H1 (cell line): ENCODE measurements at regions not wholly inside any gene's neighbourhood (a gene's known extent, or its start where the extent isn't known, plus 50 kb on each side); places are given as distances from the start of the nearest gene placed in this dataset.

Experiments
- CTCF ChIA-PET: fragments of 300-600 bp; sonication (Branson Sonifier 250); formaldehyde crosslinking; loops from one replicate; lab custom pipeline; 2021; ENCODE audit not compliant: partially characterized antibody; lab: Charles Lee
- POLR2A ChIA-PET: fragments of 300-600 bp; sonication (Branson Sonifier 250); formaldehyde crosslinking; loops from one replicate; lab custom pipeline; 2021; ENCODE audit warnings: inconsistent platforms; ENCODE audit not compliant: partially characterized antibody; lab: Charles Lee
- DNase-seq, 2 experiments: peaks; one replicate each; pipeline versions ENCODE4 v3.0.0 to v3.0.0-alpha.2; 2010 to 2022; ENCODE audit warnings: low spot score in 2 of 2, low read depth in 1 of 2, mixed read lengths in 1 of 2
- FAIRE-seq: peaks from 2 replicates; lab custom pipeline; 2011; peaks lifted over from hg19 to GRCh38; lab: Jason Lieb, UNC
- H2AFZ ChIP-seq: 2 replicates; pipeline ENCODE4 v1.8.1; 2012; ENCODE audit warnings: low read length, inconsistent platforms
- H2AK5ac ChIP-seq: 2 replicates; pipeline ENCODE4 v1.6.1; 2013; ENCODE audit warnings: low read depth, low read length
- H2BK120ac ChIP-seq: replicated peaks from 2 replicates; pipeline ENCODE3; 2013; ENCODE audit warnings: low read depth, low read length, inconsistent platforms
- H2BK12ac ChIP-seq: 2 replicates; pipeline ENCODE4 v1.6.1; 2013; ENCODE audit warnings: low read depth, low read length
- H2BK15ac ChIP-seq: 2 replicates; pipeline ENCODE4 v1.6.1; 2013; ENCODE audit warnings: low read length
- H2BK20ac ChIP-seq: 2 replicates; pipeline ENCODE4 v1.6.1; 2013; ENCODE audit warnings: low read length
- H2BK5ac ChIP-seq: 2 replicates; pipeline ENCODE4 v1.6.1; 2013; ENCODE audit warnings: low read depth, low read length
- H3K14ac ChIP-seq: 2 replicates; pipeline ENCODE4 v1.6.1; 2013; ENCODE audit warnings: inconsistent platforms; ENCODE audit not compliant: insufficient read length
- H3K18ac ChIP-seq: 2 replicates; pipeline ENCODE4 v1.6.1; 2013; ENCODE audit warnings: low read length; ENCODE audit errors: extremely low read depth
- H3K23ac ChIP-seq: 2 replicates; pipeline ENCODE4 v1.6.1; 2013; ENCODE audit warnings: inconsistent platforms; ENCODE audit not compliant: insufficient read length
- H3K23me2 ChIP-seq: 2 replicates; pipeline ENCODE4 v1.6.1; 2013; ENCODE audit warnings: low read depth, low read length
- H3K27ac ChIP-seq: 2 replicates; pipeline ENCODE4 v1.6.1; 2011; ENCODE audit warnings: low read depth, low read length, inconsistent platforms
- H3K27me3 ChIP-seq, 4 experiments: replicated peaks in 1 of 4; 1 replicate in 1 of 4; 2 replicates in 3 of 4; pipeline versions ENCODE4 v1.6.1 to v1.8.1; 2011 to 2013; ENCODE audit warnings: low read length in 3 of 4, mild to moderate bottlenecking in 3 of 4, inconsistent platforms in 2 of 4, mixed read lengths in 2 of 4, moderate library complexity in 1 of 4; ENCODE audit not compliant: control insufficient read depth in 3 of 4, insufficient read depth in 3 of 4; ENCODE audit errors: extremely low read depth in 1 of 4
- H3K36me3 ChIP-seq, 4 experiments: 2 replicates each; pipeline versions ENCODE4 v1.6.1 to v1.8.1; 2011 to 2013; ENCODE audit warnings: mild to moderate bottlenecking in 4 of 4, low read length in 3 of 4, moderate library complexity in 2 of 4, control low read depth in 1 of 4, inconsistent platforms in 1 of 4; ENCODE audit not compliant: insufficient read depth in 4 of 4, control insufficient read depth in 2 of 4
- H3K4ac ChIP-seq: replicated peaks from 2 replicates; pipeline ENCODE3; 2013; ENCODE audit warnings: low read length, low read depth, mixed read lengths, inconsistent platforms; ENCODE audit not compliant: insufficient read length
- H3K4me1 ChIP-seq, 4 experiments: replicated peaks in 1 of 4; 1 replicate in 1 of 4; 2 replicates in 3 of 4; pipeline versions ENCODE4 v1.6.1 to v1.8.1; 2011 to 2013; ENCODE audit warnings: low read length in 3 of 4, inconsistent platforms in 2 of 4, mixed read lengths in 1 of 4; ENCODE audit not compliant: insufficient read depth in 4 of 4, control insufficient read depth in 3 of 4
- H3K4me2 ChIP-seq, 2 experiments: 2 replicates each; pipeline versions ENCODE4 v1.6.1 to v1.8.1; 2011 to 2013; ENCODE audit warnings: low read depth in 2 of 2, low read length in 2 of 2, control low read depth in 1 of 2, inconsistent platforms in 1 of 2, mild to moderate bottlenecking in 1 of 2; ENCODE audit not compliant: insufficient read depth in 1 of 2
- H3K4me3 ChIP-seq, 4 experiments: fragments of 200-600, 300-600 bp in 1 of 4; sonication (generic), shearing (Covaris generic), sonication (Bioruptor Twin) in 1 of 4; 2 replicates each; pipeline versions ENCODE4 v1.5.1 to v1.8.1; 2011 to 2016; ENCODE audit warnings: low read length in 4 of 4, low read depth in 3 of 4, control low read depth in 2 of 4, inconsistent platforms in 2 of 4, mild to moderate bottlenecking in 2 of 4, mixed read lengths in 1 of 4, moderate library complexity in 1 of 4; ENCODE audit not compliant: insufficient read depth in 2 of 4; ENCODE audit errors: extremely low read depth in 1 of 4
- H3K56ac ChIP-seq: replicated peaks from 2 replicates; pipeline ENCODE3; 2013; ENCODE audit warnings: low read depth, mild to moderate bottlenecking, mixed read lengths, low read length, inconsistent platforms; ENCODE audit not compliant: insufficient read length
- H3K79me1 ChIP-seq: 2 replicates; pipeline ENCODE4 v1.6.1; 2013; ENCODE audit warnings: low read depth, low read length, control low read depth
- H3K79me2 ChIP-seq, 2 experiments: 2 replicates each; pipeline versions ENCODE4 v1.6.1 to v1.8.1; 2012 to 2013; ENCODE audit warnings: low read length in 2 of 2, mild to moderate bottlenecking in 2 of 2, inconsistent platforms in 1 of 2; ENCODE audit not compliant: insufficient read depth in 2 of 2, control insufficient read depth in 1 of 2
- H3K9ac ChIP-seq, 4 experiments: replicated peaks in 1 of 4; 1 replicate in 1 of 4; 2 replicates in 3 of 4; pipeline versions ENCODE4 v1.6.1 to v1.8.1; 2011 to 2013; ENCODE audit warnings: low read depth in 3 of 4, low read length in 3 of 4, control low read depth in 2 of 4, mild to moderate bottlenecking in 2 of 4, moderate library complexity in 2 of 4, inconsistent platforms in 1 of 4; ENCODE audit errors: extremely low read depth in 1 of 4
- H3K9me3 ChIP-seq, 2 experiments: 2 replicates each; pipeline versions ENCODE4 v1.6.1 to v1.8.1; 2012 to 2013; ENCODE audit warnings: mild to moderate bottlenecking in 2 of 2, moderate library complexity in 2 of 2, control low read depth in 1 of 2, inconsistent platforms in 1 of 2, low read depth in 1 of 2, low read length in 1 of 2, mixed read lengths in 1 of 2; ENCODE audit not compliant: insufficient read depth in 2 of 2
- H4K20me1 ChIP-seq, 2 experiments: replicated peaks in 1 of 2; 2 replicates each; pipeline versions ENCODE3 to v1.8.1; 2011 to 2013; ENCODE audit warnings: inconsistent platforms in 2 of 2, low read length in 2 of 2, mild to moderate bottlenecking in 1 of 2; ENCODE audit not compliant: insufficient read depth in 2 of 2, control insufficient read depth in 1 of 2
- H4K5ac ChIP-seq: 2 replicates; pipeline ENCODE4 v1.6.1; 2013; ENCODE audit warnings: low read length, low read depth, mixed read lengths, inconsistent platforms; ENCODE audit not compliant: insufficient read length
- H4K8ac ChIP-seq: 2 replicates; pipeline ENCODE4 v1.8.0; 2013; ENCODE audit warnings: mild to moderate bottlenecking, moderate library complexity, low read length, inconsistent platforms; ENCODE audit not compliant: insufficient read depth; ENCODE audit errors: extremely low read depth
- H4K91ac ChIP-seq: replicated peaks from 2 replicates; pipeline ENCODE3; 2013; ENCODE audit warnings: low read length, mixed read lengths, inconsistent platforms; ENCODE audit not compliant: insufficient read length
- ATF2 ChIP-seq: IDR thresholded peaks from 2 replicates; pipeline ENCODE4 v1.6.1; 2012; ENCODE audit warnings: low read length, inconsistent platforms
- BRCA1 ChIP-seq: IDR thresholded peaks from 2 replicates; pipeline ENCODE4 v1.6.1; 2012; ENCODE audit warnings: low read depth, low read length, improper control_type of control experiment
- CHD1 ChIP-seq: IDR thresholded peaks from 2 replicates; pipeline ENCODE4 v1.6.1; 2012; ENCODE audit warnings: low read depth, low read length, improper control_type of control experiment
- CTBP2 ChIP-seq: IDR thresholded peaks from 2 replicates; pipeline ENCODE4 v1.7.0; 2011; ENCODE audit warnings: borderline replicate concordance, mild to moderate bottlenecking, moderate library complexity, mixed read lengths, low read length; ENCODE audit not compliant: insufficient read depth, insufficient read length
- EP300 ChIP-seq, 2 experiments: IDR thresholded peaks; 1 replicate in 1 of 2; 2 replicates in 1 of 2; pipeline ENCODE4 v1.6.1; 2011 to 2012; ENCODE audit warnings: low read depth in 2 of 2, low read length in 2 of 2, mild to moderate bottlenecking in 2 of 2, borderline replicate concordance in 1 of 2, inconsistent platforms in 1 of 2, moderate library complexity in 1 of 2
- JUN ChIP-seq: IDR thresholded peaks from 2 replicates; pipeline ENCODE4 v1.6.1; 2011; ENCODE audit warnings: low read depth, mild to moderate bottlenecking, improper control_type of control experiment, low read length
- KDM4A ChIP-seq: IDR thresholded peaks from one replicate; pipeline ENCODE4 v1.7.1; 2012; ENCODE audit warnings: low read depth, mild to moderate bottlenecking, moderate library complexity, low read length, inconsistent platforms; ENCODE audit not compliant: severe bottlenecking
- MAX ChIP-seq: IDR thresholded peaks from 2 replicates; pipeline ENCODE4 v1.6.1; 2012; ENCODE audit warnings: inconsistent platforms
- NANOG ChIP-seq: IDR thresholded peaks from 2 replicates; pipeline ENCODE4 v1.6.1; 2011; ENCODE audit warnings: low read length, low read depth, mild to moderate bottlenecking, inconsistent platforms; ENCODE audit not compliant: insufficient read depth, poor library complexity, severe bottlenecking
- RBBP5 ChIP-seq: IDR thresholded peaks from 2 replicates; pipeline ENCODE4 v1.7.1; 2012; ENCODE audit warnings: low read depth, mild to moderate bottlenecking, inconsistent platforms, low read length, moderate library complexity, borderline replicate concordance
- RXRA ChIP-seq: IDR thresholded peaks from 2 replicates; pipeline ENCODE4 v1.6.1; 2011; ENCODE audit warnings: low read depth, mild to moderate bottlenecking, low read length, moderate library complexity; ENCODE audit not compliant: insufficient read depth
- SIRT6 ChIP-seq: IDR thresholded peaks from one replicate; pipeline ENCODE4 v1.7.1; 2012; ENCODE audit warnings: low read length, inconsistent platforms
- SP4 ChIP-seq: IDR thresholded peaks from 2 replicates; pipeline ENCODE4 v1.6.1; 2012; ENCODE audit warnings: low read length, inconsistent platforms
- WGBS, 2 experiments: shearing (Covaris generic) in 1 of 2; methylation state at CpG; one replicate each; pipeline versions ENCODE4 v1.1.6 to v1.1.7; 2013 to 2015; ENCODE audit warnings: low lambda C conversion rate in 2 of 2, mixed read lengths in 2 of 2, inconsistent platforms in 1 of 2, low coverage in 1 of 2, missing lambda C conversion rate in 1 of 2; ENCODE audit not compliant: insufficient replicate concordance in 2 of 2, insufficient coverage in 1 of 2, insufficient read length in 1 of 2; ENCODE audit errors: extremely low coverage in 1 of 2, missing lambda C conversion rate in 1 of 2; 5-methylcytosine and 5-hydroxymethylcytosine counted together

GRCh38 chr2:212708355-212708754 is 169.8 kb upstream of the ERBB4 start:
- H4K5ac ChIP-seq: no peak overlapping the region
- POLR2A ChIA-PET: no interaction called here
- no peak for TF ChIP-seq RXRA
- no peak for TF ChIP-seq EP300 (IDR thresholded peaks at IDR 0.05; ENCODE audit: borderline replicate concordance in 1 of 2, low read depth in 2 of 2, low read length in 2 of 2)
- no peak for TF ChIP-seq CTBP2
- no peak for TF ChIP-seq KDM4A
- TF ChIP-seq NANOG: no peak
- TF ChIP-seq BRCA1: no peak
- no peak for TF ChIP-seq ATF2
- TF ChIP-seq RBBP5: no peak
- TF ChIP-seq CHD1: no peak
- no peak for TF ChIP-seq SIRT6
- TF ChIP-seq SP4: no peak
- no peak for TF ChIP-seq JUN
- TF ChIP-seq MAX: no peak

More at GRCh38 chr2:212708355-212708754, 169.8 kb upstream of the ERBB4 start:
- H2BK20ac ChIP-seq: no peak overlapping the region
- no peak overlapping the region for H3K4me3 ChIP-seq
- no peaks in the 10 kb centered on the region for H3K27me3 ChIP-seq
- no peak overlapping the region for H4K8ac ChIP-seq
- H2BK15ac ChIP-seq: no peak overlapping the region
- H3K4me2 ChIP-seq: no peak overlapping the region
- no peaks in the 10 kb centered on the region for H3K9me3 ChIP-seq
- H3K36me3 ChIP-seq: no peaks in the 10 kb centered on the region
- no peak overlapping the region for H4K91ac ChIP-seq
- H2AFZ ChIP-seq: no peak overlapping the region
- H2AK5ac ChIP-seq: no peak overlapping the region
- no peak overlapping the region for H3K4ac ChIP-seq
- no peak overlapping the region for H3K18ac ChIP-seq
- FAIRE-seq (no peak), DNase-seq (no peak)
- 93% methylated on average over 2 of the region's 2 CpGs; no CpG with 5 or more reads in 1 of the 2 experiments for WGBS, 2 experiments
- CTCF ChIA-PET: no interaction called here
- H3K56ac ChIP-seq: no peak overlapping the region
- no peaks in the 10 kb centered on the region for H3K4me1 ChIP-seq
- no peak overlapping the region for H3K14ac ChIP-seq
- no peak overlapping the region for H3K23ac ChIP-seq
- H3K79me2 ChIP-seq: no peaks in the 10 kb centered on the region
- no peak overlapping the region for H3K27ac ChIP-seq
- no peaks in the 10 kb centered on the region for H4K20me1 ChIP-seq
- H3K79me1 ChIP-seq: no peaks in the 10 kb centered on the region
- no peaks in the 10 kb centered on the region for H3K23me2 ChIP-seq
- no peak overlapping the region for H2BK12ac ChIP-seq
- H3K9ac ChIP-seq: no peak overlapping the region
- no peak overlapping the region for H2BK5ac ChIP-seq
- no peak overlapping the region for H2BK120ac ChIP-seq
